Ishikawa (cell line): ENCODE measurements at regions not wholly inside any gene's neighbourhood (a gene's known extent, or its start where the extent isn't known, plus 50 kb on each side); places are given as distances from the start of the nearest gene placed in this dataset.

Source experiments
- CEBPB ChIP-seq: IDR thresholded peaks from 2 replicates; pipeline ENCODE4 v1.6.1; 2012
- CREB1 ChIP-seq: IDR thresholded peaks from 2 replicates; pipeline ENCODE4 v1.6.1; 2012; ENCODE audit warnings: low read depth
- EGR1 ChIP-seq: IDR thresholded peaks from 2 replicates; pipeline ENCODE4 v1.6.1; 2012
- EP300 ChIP-seq: IDR thresholded peaks from 2 replicates; pipeline ENCODE4 v1.6.1; 2012; ENCODE audit warnings: borderline replicate concordance
- FOXM1 ChIP-seq: IDR thresholded peaks from 2 replicates; pipeline ENCODE4 v1.6.1; 2012; ENCODE audit warnings: low read depth, borderline replicate concordance
- MAX ChIP-seq: IDR thresholded peaks from 2 replicates; pipeline ENCODE4 v1.6.1; 2012
- NFIC ChIP-seq: IDR thresholded peaks from 2 replicates; pipeline ENCODE4 v1.6.1; 2012
- RAD21 ChIP-seq: IDR thresholded peaks from 2 replicates; pipeline ENCODE4 v1.6.1; 2012; ENCODE audit warnings: low read depth
- REST ChIP-seq: IDR thresholded peaks from 2 replicates; pipeline ENCODE4 v1.6.1; 2012; ENCODE audit warnings: low read depth, mild to moderate bottlenecking
- TAF1 ChIP-seq: IDR thresholded peaks from 2 replicates; pipeline ENCODE4 v1.6.1; 2012; ENCODE audit warnings: low read depth, mild to moderate bottlenecking
- TCF12 ChIP-seq: IDR thresholded peaks from 2 replicates; pipeline ENCODE4 v1.6.1; 2012; ENCODE audit warnings: low read depth
- TEAD4 ChIP-seq: IDR thresholded peaks from 2 replicates; pipeline ENCODE4 v1.6.1; 2012
- USF1 ChIP-seq: IDR thresholded peaks from 2 replicates; pipeline ENCODE4 v1.6.1; 2012
- YY1 ChIP-seq: IDR thresholded peaks from 2 replicates; pipeline ENCODE4 v1.6.1; 2012; ENCODE audit warnings: low read depth
- ZBTB7A ChIP-seq: IDR thresholded peaks from 2 replicates; pipeline ENCODE4 v1.6.1; 2012; ENCODE audit warnings: low read depth

- TF ChIP-seq ZBTB7A, result no peak
- TF ChIP-seq CREB1, result no peak
- no peak for TF ChIP-seq TEAD4
- no peak for TF ChIP-seq USF1
- no peak for TF ChIP-seq MAX
- TF ChIP-seq EGR1, result no peak
- TF ChIP-seq NFIC, result no peak
- TF ChIP-seq CEBPB, result no peak
- no peak for TF ChIP-seq EP300
- TF ChIP-seq YY1, result no peak
- no peak for TF ChIP-seq REST
- TF ChIP-seq RAD21, result no peak
- TF ChIP-seq TAF1, result no peak
- TF ChIP-seq FOXM1, result no peak
Measured at GRCh38 chr3:30400926-30401325, 205.5 kb upstream of the TGFBR2 start.

- TF ChIP-seq MAX, result no peak
- TF ChIP-seq EP300, result no peak
- no peak for TF ChIP-seq TEAD4
- TF ChIP-seq REST, result no peak
- TF ChIP-seq YY1, result no peak
- no peak for TF ChIP-seq EGR1
- no peak for TF ChIP-seq USF1
- TF ChIP-seq CEBPB, result no peak
- TF ChIP-seq CREB1, result no peak
- TF ChIP-seq RAD21, result no peak
- no peak for TF ChIP-seq TCF12
- TF ChIP-seq FOXM1, result no peak
- TF ChIP-seq ZBTB7A, result no peak
- no peak for TF ChIP-seq NFIC
- TF ChIP-seq TAF1, result no peak
Measured at GRCh38 chr3:30401971-30402370, 204.4 kb upstream of the TGFBR2 start.

- TF ChIP-seq TAF1, result no peak
- TF ChIP-seq ZBTB7A, result no peak
- TF ChIP-seq EP300, result no peak
- no peak for TF ChIP-seq NFIC
- TF ChIP-seq EGR1, result no peak
- TF ChIP-seq RAD21, result no peak
- no peak for TF ChIP-seq MAX
- no peak for TF ChIP-seq YY1
- no peak for TF ChIP-seq CREB1
- no peak for TF ChIP-seq USF1
- TF ChIP-seq TCF12, result no peak
- no peak for TF ChIP-seq REST
- TF ChIP-seq TEAD4, result no peak
- no peak for TF ChIP-seq CEBPB
- no peak for TF ChIP-seq FOXM1
Measured at GRCh38 chr3:30407651-30408050, 198.8 kb upstream of the TGFBR2 start.

GRCh38 chr3:30408105-30408557, 198.3 kb upstream of the TGFBR2 start:
- TF ChIP-seq EGR1, result no peak
- TF ChIP-seq TCF12, result no peak
- TF ChIP-seq TAF1, result no peak
- TF ChIP-seq CEBPB, result no peak
- no peak for TF ChIP-seq REST
- no peak for TF ChIP-seq TEAD4
- TF ChIP-seq CREB1, result no peak
- no peak for TF ChIP-seq ZBTB7A
- TF ChIP-seq FOXM1, result no peak
- TF ChIP-seq MAX, result no peak
- TF ChIP-seq NFIC, result no peak
